ENCODE measurements at regions not wholly inside any gene's neighbourhood (a gene's known extent, or its start where the extent isn't known, plus 50 kb on each side); places are given as distances from the start of the nearest gene placed in this dataset.

DNA sequence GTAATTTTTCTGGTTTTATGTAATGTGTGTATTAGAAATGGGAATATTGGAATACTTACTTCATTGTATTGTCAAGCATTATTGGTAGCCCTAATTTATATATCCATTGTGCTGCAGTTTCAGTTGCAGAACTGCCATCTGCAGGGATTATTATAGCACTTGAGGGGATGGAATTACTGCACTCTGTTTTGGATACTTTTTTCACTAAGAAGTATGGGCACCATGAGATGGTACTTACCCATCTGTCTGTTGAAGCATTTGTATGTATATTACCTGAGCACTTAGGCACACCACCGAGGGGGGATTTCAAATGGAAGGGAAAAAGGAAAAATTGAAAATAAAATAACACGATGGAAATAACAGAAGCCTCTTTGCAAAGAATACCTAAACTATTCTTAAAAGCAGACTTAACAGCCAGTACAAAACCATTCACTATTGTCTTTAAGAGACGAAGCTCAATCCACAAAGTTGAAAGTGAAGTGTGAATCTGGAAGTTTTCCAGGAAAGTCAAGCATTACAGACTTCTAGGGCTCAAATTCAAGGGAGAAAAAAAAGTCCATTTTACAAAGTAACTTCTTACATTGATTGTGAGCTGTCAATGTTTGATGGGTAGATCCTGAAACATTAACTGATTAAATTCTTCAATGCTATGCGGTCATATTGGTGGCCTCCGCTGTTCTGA lies 318.7 kb downstream of the SOX4 start:
- TF ChIP-seq, protein P1, sequence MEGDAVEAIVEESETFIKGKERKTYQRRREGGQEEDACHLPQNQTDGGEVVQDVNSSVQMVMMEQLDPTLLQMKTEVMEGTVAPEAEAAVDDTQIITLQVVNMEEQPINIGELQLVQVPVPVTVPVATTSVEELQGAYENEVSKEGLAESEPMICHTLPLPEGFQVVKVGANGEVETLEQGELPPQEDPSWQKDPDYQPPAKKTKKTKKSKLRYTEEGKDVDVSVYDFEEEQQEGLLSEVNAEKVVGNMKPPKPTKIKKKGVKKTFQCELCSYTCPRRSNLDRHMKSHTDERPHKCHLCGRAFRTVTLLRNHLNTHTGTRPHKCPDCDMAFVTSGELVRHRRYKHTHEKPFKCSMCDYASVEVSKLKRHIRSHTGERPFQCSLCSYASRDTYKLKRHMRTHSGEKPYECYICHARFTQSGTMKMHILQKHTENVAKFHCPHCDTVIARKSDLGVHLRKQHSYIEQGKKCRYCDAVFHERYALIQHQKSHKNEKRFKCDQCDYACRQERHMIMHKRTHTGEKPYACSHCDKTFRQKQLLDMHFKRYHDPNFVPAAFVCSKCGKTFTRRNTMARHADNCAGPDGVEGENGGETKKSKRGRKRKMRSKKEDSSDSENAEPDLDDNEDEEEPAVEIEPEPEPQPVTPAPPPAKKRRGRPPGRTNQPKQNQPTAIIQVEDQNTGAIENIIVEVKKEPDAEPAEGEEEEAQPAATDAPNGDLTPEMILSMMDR (IDR thresholded peaks at IDR 0.05): no peak
- TF ChIP-seq RFX5 (IDR thresholded peaks at IDR 0.05) (no peak), NPAS2 (CRISPR knock-in tag; IDR thresholded peaks at IDR 0.05; ENCODE audit: borderline replicate concordance) (no peak), POLR2AphosphoS2 (conservative IDR thresholded peaks at IDR 0.05; ENCODE audit: low read length) (no peak), POLR2A (IDR thresholded peaks at IDR 0.05; ENCODE audit: low read length) (no peak), CEBPB (IDR thresholded peaks at IDR 0.05) (no peak)
- TF ChIP-seq, protein P2, sequence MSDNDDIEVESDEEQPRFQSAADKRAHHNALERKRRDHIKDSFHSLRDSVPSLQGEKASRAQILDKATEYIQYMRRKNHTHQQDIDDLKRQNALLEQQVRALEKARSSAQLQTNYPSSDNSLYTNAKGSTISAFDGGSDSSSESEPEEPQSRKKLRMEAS (IDR thresholded peaks at IDR 0.05): no peak
- TF ChIP-seq, protein P3, sequence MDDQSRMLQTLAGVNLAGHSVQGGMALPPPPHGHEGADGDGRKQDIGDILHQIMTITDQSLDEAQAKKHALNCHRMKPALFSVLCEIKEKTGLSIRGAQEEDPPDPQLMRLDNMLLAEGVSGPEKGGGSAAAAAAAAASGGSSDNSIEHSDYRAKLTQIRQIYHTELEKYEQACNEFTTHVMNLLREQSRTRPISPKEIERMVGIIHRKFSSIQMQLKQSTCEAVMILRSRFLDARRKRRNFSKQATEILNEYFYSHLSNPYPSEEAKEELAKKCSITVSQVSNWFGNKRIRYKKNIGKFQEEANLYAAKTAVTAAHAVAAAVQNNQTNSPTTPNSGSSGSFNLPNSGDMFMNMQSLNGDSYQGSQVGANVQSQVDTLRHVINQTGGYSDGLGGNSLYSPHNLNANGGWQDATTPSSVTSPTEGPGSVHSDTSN (IDR thresholded peaks at IDR 0.05): no peak

All from A549 (cell line).